ENCODE measurements at regions not wholly inside any gene's neighbourhood (a gene's known extent, or its start where the extent isn't known, plus 50 kb on each side); places are given as distances from the start of the nearest gene placed in this dataset.

GRCh38 chr10:63013755-63014154, 119.4 kb upstream of the NRBF2 start:
- no peak for DNase-seq (ENCODE audit: unreplicated experiment)
- H3K9me3 Mint-ChIP-seq (ENCODE audit: unreplicated experiment), result no peaks in the 10 kb centered on the region
- H3K27ac Mint-ChIP-seq (ENCODE audit: low read depth, unreplicated experiment), result no peak overlapping the region
- H3K36me3 Mint-ChIP-seq (ENCODE audit: insufficient read depth, unreplicated experiment), result no peaks in the 10 kb centered on the region
- H3K4me3 Mint-ChIP-seq (ENCODE audit: unreplicated experiment), result no peak overlapping the region
- BruUV-seq (replicated peaks), result no TSS peak
- no peaks in the 10 kb centered on the region for H3K4me1 Mint-ChIP-seq (ENCODE audit: insufficient read depth, unreplicated experiment)
- CTCF ChIA-PET, result no interaction called here
- POLR2A ChIA-PET, result interaction anchor here (0.9 kb wide), 1 partner anchor 120 kb away, joined by 3 read pairs; the partner anchor contains the start of gene NRBF2
- no peak for TF ChIP-seq CTCF (IDR thresholded peaks at IDR 0.05; ENCODE audit: unreplicated experiment)
- intact Hi-C loops (cut with micrococcal nuclease), result no loop called here
- H3K27me3 Mint-ChIP-seq (ENCODE audit: insufficient read depth, unreplicated experiment), result no peaks in the 10 kb centered on the region

- CTCF ChIA-PET, result no interaction called here
- no TSS peak for BruUV-seq (replicated peaks)
- Mint-ChIP-seq H3K27me3 (ENCODE audit: insufficient read depth, unreplicated experiment) (no peaks in the 10 kb centered on the region), H3K36me3 (ENCODE audit: insufficient read depth, unreplicated experiment) (no peaks in the 10 kb centered on the region), H3K4me1 (ENCODE audit: insufficient read depth, unreplicated experiment) (no peaks in the 10 kb centered on the region), H3K9me3 (ENCODE audit: unreplicated experiment) (no peaks in the 10 kb centered on the region), H3K27ac (ENCODE audit: low read depth, unreplicated experiment) (no peak overlapping the region), H3K4me3 (ENCODE audit: unreplicated experiment) (no peak overlapping the region)
- no peak for DNase-seq (ENCODE audit: unreplicated experiment)
- TF ChIP-seq CTCF (IDR thresholded peaks at IDR 0.05; ENCODE audit: unreplicated experiment), result no peak
- POLR2A ChIA-PET, result interaction anchor here (0.9 kb wide), 1 partner anchor 121 kb away, joined by 3 read pairs; the partner anchor contains the start of gene NRBF2
- intact Hi-C loops (cut with micrococcal nuclease), result no loop called here
These were observed 120.5 kb upstream of the NRBF2 start for GRCh38 chr10:63012623-63013022.

- intact Hi-C loops (cut with micrococcal nuclease), result no loop called here
- no peaks in the 10 kb centered on the region for H3K9me3 Mint-ChIP-seq (ENCODE audit: unreplicated experiment)
- H3K36me3 Mint-ChIP-seq (ENCODE audit: insufficient read depth, unreplicated experiment), result peaks cover 6% of the 10 kb centered on the region
- ChIA-PET CTCF (no interaction called here), POLR2A (no interaction called here)
- DNase-seq (ENCODE audit: unreplicated experiment), result no peak
- H3K27me3 Mint-ChIP-seq (ENCODE audit: insufficient read depth, unreplicated experiment), result no peaks in the 10 kb centered on the region
- H3K4me1 Mint-ChIP-seq (ENCODE audit: insufficient read depth, unreplicated experiment), result peaks cover 6% of the 10 kb centered on the region
- H3K27ac Mint-ChIP-seq (ENCODE audit: low read depth, unreplicated experiment), result no peak overlapping the region
- H3K4me3 Mint-ChIP-seq (ENCODE audit: unreplicated experiment), result no peak overlapping the region
- no TSS peak for BruUV-seq (replicated peaks)
- TF ChIP-seq CTCF (IDR thresholded peaks at IDR 0.05; ENCODE audit: unreplicated experiment), result no peak
These were observed 122.9 kb upstream of the NRBF2 start for GRCh38 chr10:63010203-63010602.

GRCh38 chr10:63008491-63008890, 124.6 kb upstream of the NRBF2 start:
- POLR2A ChIA-PET, result interaction anchor here (0.6 kb wide), 1 partner anchor 385 kb away, joined by 3 read pairs; no protein-coding TSS in a partner anchor
- BruUV-seq (replicated peaks), result no TSS peak
- DNase-seq (ENCODE audit: unreplicated experiment), result no peak
- Mint-ChIP-seq H3K36me3 (ENCODE audit: insufficient read depth, unreplicated experiment) (peaks cover 6% of the 10 kb centered on the region), H3K27ac (ENCODE audit: low read depth, unreplicated experiment) (no peak overlapping the region), H3K27me3 (ENCODE audit: insufficient read depth, unreplicated experiment) (no peaks in the 10 kb centered on the region), H3K4me3 (ENCODE audit: unreplicated experiment) (no peak overlapping the region), H3K9me3 (ENCODE audit: unreplicated experiment) (no peaks in the 10 kb centered on the region), H3K4me1 (ENCODE audit: insufficient read depth, unreplicated experiment) (peaks cover 13% of the 10 kb centered on the region)
- TF ChIP-seq CTCF (IDR thresholded peaks at IDR 0.05; ENCODE audit: unreplicated experiment), result no peak
- CTCF ChIA-PET, result interaction anchor here (1.2 kb wide), 1 partner anchor 11 kb away, joined by 4 read pairs; no protein-coding TSS in a partner anchor
- intact Hi-C loops (cut with micrococcal nuclease), result no loop called here

Measured in MCF 10A (cell line).